ENCODE measurements at regions not wholly inside any gene's neighbourhood (a gene's known extent, or its start where the extent isn't known, plus 50 kb on each side); places are given as distances from the start of the nearest gene placed in this dataset.

GRCh38 chr3:56903231-56903782 is 101.6 kb upstream of the ARHGEF3 start:
- DNase-seq (ENCODE audit: insufficient read length, low spot score), result no peak
- FAIRE-seq, result no peak

- DNase-seq (ENCODE audit: insufficient read length, low spot score), result no peak
- no peak for FAIRE-seq
Measured at GRCh38 chr3:56902468-56903160, 100.9 kb upstream of the ARHGEF3 start.

- FAIRE-seq (no peak), DNase-seq (ENCODE audit: insufficient read length, low spot score) (no peak)
Measured at GRCh38 chr3:56900801-56901200, 99.1 kb upstream of the ARHGEF3 start.

GRCh38 chr3:56899851-56900250 is 98.1 kb upstream of the ARHGEF3 start:
- FAIRE-seq, result no peak
- no peak for DNase-seq (ENCODE audit: insufficient read length, low spot score)

GRCh38 chr3:56899078-56899477 is 97.3 kb upstream of the ARHGEF3 start:
- DNase-seq (ENCODE audit: insufficient read length, low spot score), result no peak
- no peak for FAIRE-seq

GRCh38 chr3:56896357-56896756 is 94.6 kb upstream of the ARHGEF3 start:
- DNase-seq (ENCODE audit: insufficient read length, low spot score), result no peak
- FAIRE-seq, result no peak

- no peak for FAIRE-seq
Measured at GRCh38 chr3:56894881-56895431, 93.2 kb upstream of the ARHGEF3 start.

GRCh38 chr3:56890448-56891091 is 88.8 kb upstream of the ARHGEF3 start:
- no peak for DNase-seq (ENCODE audit: insufficient read length, low spot score)
- no peak for FAIRE-seq

More at GRCh38 chr3:56894881-56895431, 93.2 kb upstream of the ARHGEF3 start:
- DNase-seq (ENCODE audit: insufficient read length, low spot score), result no peak

GRCh38 chr3:56889131-56889530 is 87.4 kb upstream of the ARHGEF3 start:
- FAIRE-seq (no peak), DNase-seq (ENCODE audit: insufficient read length, low spot score) (no peak)

- no peak for DNase-seq (ENCODE audit: insufficient read length, low spot score)
- FAIRE-seq, result no peak
Measured at GRCh38 chr3:56887402-56888025, 85.8 kb upstream of the ARHGEF3 start.

- FAIRE-seq (no peak), DNase-seq (ENCODE audit: insufficient read length, low spot score) (no peak)
Measured at GRCh38 chr3:56886314-56886713, 84.6 kb upstream of the ARHGEF3 start.

- no peak for FAIRE-seq
- DNase-seq (ENCODE audit: insufficient read length, low spot score), result no peak
Measured at GRCh38 chr3:56885879-56886278, 84.1 kb upstream of the ARHGEF3 start.

- FAIRE-seq, result no peak
- no peak for DNase-seq (ENCODE audit: insufficient read length, low spot score)
Measured at GRCh38 chr3:56885453-56885852, 83.7 kb upstream of the ARHGEF3 start.

GRCh38 chr3:56884387-56884786 is 82.6 kb upstream of the ARHGEF3 start:
- FAIRE-seq (no peak), DNase-seq (ENCODE audit: insufficient read length, low spot score) (no peak)

GRCh38 chr3:56883828-56884227 is 82.1 kb upstream of the ARHGEF3 start:
- DNase-seq (ENCODE audit: insufficient read length, low spot score), result no peak
- no peak for FAIRE-seq

GRCh38 chr3:56882896-56883295 is 81.1 kb upstream of the ARHGEF3 start:
- DNase-seq (ENCODE audit: insufficient read length, low spot score) (no peak), FAIRE-seq (no peak)

GRCh38 chr3:56881841-56882240 is 80.1 kb upstream of the ARHGEF3 start:
- FAIRE-seq, result no peak
- DNase-seq (ENCODE audit: insufficient read length, low spot score), result no peak

- DNase-seq (ENCODE audit: insufficient read length, low spot score), result no peak
- no peak for FAIRE-seq
Measured at GRCh38 chr3:56880720-56881575, 79.2 kb upstream of the ARHGEF3 start.

- no peak for DNase-seq (ENCODE audit: insufficient read length, low spot score)
- no peak for FAIRE-seq
Measured at GRCh38 chr3:56879436-56880215, 77.9 kb upstream of the ARHGEF3 start.

- DNase-seq (ENCODE audit: insufficient read length, low spot score) (no peak), FAIRE-seq (no peak)
Measured at GRCh38 chr3:56878074-56878473, 76.3 kb upstream of the ARHGEF3 start.

Measured in HTR-8/SVneo (cell line).